Muscle layer of colon (tissue), 2 donors: ENCODE measurements at regions not wholly inside any gene's neighbourhood (a gene's known extent, or its start where the extent isn't known, plus 50 kb on each side); places are given as distances from the start of the nearest gene placed in this dataset.

Source experiments
- H3K27ac ChIP-seq: one replicate; pipeline ENCODE4 v1.7.0; 2013; ENCODE audit warnings: low read depth, mild to moderate bottlenecking, low read length, moderate library complexity
- H3K27me3 ChIP-seq, 2 donors: one replicate each; pipeline ENCODE4 v1.7.0; 2013; ENCODE audit warnings: low read length in 2 of 2, mild to moderate bottlenecking in 2 of 2; ENCODE audit not compliant: insufficient read depth in 2 of 2, control insufficient read depth in 1 of 2
- H3K36me3 ChIP-seq: one replicate; pipeline ENCODE4 v1.7.0; 2013; ENCODE audit warnings: mild to moderate bottlenecking, low read length; ENCODE audit not compliant: insufficient read depth
- H3K4me1 ChIP-seq: one replicate; pipeline ENCODE4 v1.7.0; 2013; ENCODE audit warnings: mild to moderate bottlenecking, low read length; ENCODE audit not compliant: insufficient read depth
- H3K4me3 ChIP-seq, 2 donors: one replicate each; pipeline ENCODE4 v1.7.0; 2013; ENCODE audit warnings: low read length in 2 of 2, low read depth in 1 of 2, mild to moderate bottlenecking in 1 of 2, moderate library complexity in 1 of 2
- H3K9ac ChIP-seq: one replicate; pipeline ENCODE4 v1.7.0; 2013; ENCODE audit warnings: low read length
- H3K9me3 ChIP-seq: one replicate; pipeline ENCODE4 v1.7.0; 2013; ENCODE audit warnings: mild to moderate bottlenecking, low read length
- donor health status: abdominal sarcoma.
- donor health status: Adenocarcinoma of cecum.

DNA sequence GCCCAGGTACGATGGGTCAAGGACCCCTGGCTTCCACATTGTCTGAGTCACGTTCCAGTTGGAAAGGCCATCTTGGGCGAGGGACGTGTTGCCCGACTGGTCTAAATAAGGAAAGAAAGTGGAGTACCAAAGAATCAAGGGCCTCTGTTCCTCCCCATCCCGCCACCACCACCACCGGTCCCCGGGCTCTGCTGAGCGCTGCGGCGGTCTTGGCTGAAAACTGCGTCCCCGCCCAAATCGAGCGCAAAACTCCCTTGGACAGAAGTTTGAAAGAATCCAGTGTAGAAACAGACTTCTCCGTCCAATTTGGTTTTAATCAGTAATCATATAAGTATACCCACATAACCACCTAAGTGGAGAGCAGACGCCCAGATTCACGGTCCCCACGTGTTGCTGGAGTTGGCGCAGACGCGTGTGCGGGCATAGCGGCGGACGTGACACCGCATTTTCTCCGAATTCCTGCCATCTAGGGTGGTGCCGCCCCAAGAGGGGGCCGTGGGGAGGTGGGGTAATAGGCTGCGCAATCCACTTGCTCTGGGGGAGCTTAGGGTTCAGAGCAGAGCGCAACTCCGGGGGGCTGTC, 243.8 kb upstream of the TOPAZ1 start:
- Histone ChIP-seq H3K9ac (no peak overlapping the region), H3K36me3 (no peaks in the 10 kb centered on the region), H3K4me1 (peaks cover 28% of the 10 kb centered on the region), H3K4me3 (peak overlapping the region in 1 of 2 donors; percentile 44), H3K27me3 (peaks cover 55 to 79% of the 10 kb centered on the region in 2 donors), H3K9me3 (no peaks in the 10 kb centered on the region), H3K27ac (no peak overlapping the region)

DNA sequence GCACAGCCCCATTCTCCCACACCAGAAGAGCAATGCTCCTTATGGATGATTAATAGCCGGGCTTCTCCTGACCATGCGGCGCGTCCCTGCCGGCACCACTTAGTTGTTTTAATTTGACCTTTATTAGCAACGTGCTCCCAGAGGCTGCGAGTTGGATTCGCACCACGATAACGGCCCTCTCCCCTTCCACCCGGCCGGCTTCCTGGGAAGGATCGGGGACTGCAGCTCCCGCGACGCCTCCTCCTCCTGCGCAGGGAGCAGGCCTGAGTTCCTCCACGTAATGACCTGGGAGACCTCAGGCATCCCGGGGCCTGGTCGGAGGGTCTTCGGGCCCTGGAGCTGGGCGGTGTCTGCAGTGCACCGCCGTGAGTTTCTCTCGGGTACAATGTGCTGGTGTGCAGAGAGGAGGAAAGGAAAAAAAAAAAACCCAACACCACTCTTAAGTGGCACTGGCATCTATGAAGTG, 243.3 kb upstream of the TOPAZ1 start:
- Histone ChIP-seq H3K4me3 (peak overlapping the region; percentile 44 to 56), H3K36me3 (no peaks in the 10 kb centered on the region), H3K9me3 (no peaks in the 10 kb centered on the region), H3K27ac (no peak overlapping the region), H3K27me3 (peaks cover 58 to 76% of the 10 kb centered on the region in 2 donors), H3K4me1 (peaks cover 28% of the 10 kb centered on the region), H3K9ac (no peak overlapping the region)

DNA sequence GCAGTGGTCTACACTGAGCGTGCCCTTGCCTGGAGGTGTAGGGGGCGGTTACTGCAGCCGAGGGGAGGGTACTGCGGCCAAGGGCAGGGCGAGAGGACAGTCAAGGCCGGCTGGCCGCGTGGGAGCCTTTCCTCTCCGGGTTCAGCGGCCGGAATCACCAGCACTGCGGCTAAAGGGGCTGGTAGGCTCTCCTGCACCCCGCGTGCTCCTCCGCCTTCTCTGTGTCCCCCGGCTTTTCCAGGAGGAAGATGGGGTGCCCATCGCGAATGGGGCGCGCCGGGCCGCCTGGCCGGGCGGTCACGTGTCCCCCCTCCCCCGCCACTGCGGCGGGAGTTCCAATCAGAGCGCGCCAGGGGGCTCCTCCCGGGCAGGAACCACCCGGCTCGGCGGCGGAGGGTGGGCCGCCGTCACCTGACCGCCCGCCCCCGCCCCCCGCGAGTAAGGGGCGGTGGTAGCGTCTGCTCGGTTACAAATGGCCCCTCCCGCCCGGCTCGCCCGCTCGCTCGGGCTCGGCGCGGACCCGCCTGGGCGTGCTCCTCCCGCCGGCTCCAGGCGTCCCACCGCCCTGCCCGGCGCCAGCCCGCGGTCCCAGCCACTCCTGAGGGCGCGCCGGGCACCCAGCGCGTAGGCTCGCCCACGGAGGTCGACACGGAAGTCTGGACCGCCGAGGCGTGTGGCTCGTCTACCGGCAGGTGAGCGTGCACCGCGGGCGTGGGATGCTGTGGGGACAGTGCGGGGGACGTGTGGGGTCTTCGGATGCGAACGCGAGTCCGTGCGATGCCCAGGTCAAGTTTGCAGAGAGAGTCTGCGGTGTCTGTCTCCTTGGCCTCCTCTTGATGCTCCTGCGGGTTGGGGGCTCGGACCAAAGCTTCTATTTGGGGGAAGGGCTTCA, 242.6 kb upstream of the TOPAZ1 start:
- no peaks in the 10 kb centered on the region for H3K9me3 ChIP-seq
- H3K27ac ChIP-seq: no peak overlapping the region
- peaks cover 52 to 72% of the 10 kb centered on the region in 2 donors for H3K27me3 ChIP-seq
- H3K36me3 ChIP-seq: no peaks in the 10 kb centered on the region
- H3K9ac ChIP-seq: no peak overlapping the region
- H3K4me1 ChIP-seq: peaks cover 28% of the 10 kb centered on the region
- H3K4me3 ChIP-seq: peak overlapping the region; percentile 44 to 56

DNA sequence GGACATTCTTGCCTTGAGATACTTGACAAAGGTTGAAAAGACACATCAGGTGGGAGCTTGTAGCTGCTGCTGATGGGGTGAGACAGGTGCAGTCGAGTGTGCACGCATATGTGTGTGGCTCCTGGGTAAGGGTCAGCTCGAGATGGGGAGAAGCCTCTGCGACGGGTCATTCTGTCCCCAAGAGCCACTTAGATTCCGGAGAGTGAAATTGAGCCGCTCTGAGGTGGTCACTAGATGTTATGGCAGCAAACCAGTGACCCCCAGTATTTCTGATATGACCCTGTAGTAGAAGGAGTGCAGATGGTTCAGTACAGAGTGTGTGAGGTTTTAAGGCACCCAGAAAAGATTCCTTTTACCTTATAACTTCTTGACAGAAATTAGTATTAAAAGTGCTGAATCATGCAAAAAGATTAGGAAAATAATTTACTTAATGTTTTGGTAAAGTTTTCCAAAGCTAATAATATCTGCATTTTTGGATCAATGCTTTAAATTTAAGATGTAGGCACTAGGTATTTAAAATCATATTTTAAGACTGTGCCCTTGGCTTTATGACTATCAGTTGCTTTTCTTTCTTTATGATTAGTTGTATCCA, 241.9 kb upstream of the TOPAZ1 start:
- H3K4me1 ChIP-seq: peaks cover 28% of the 10 kb centered on the region
- H3K9ac ChIP-seq: no peak overlapping the region
- H3K4me3 ChIP-seq: peak overlapping the region in 1 of 2 donors; percentile 44
- peaks cover 52 to 70% of the 10 kb centered on the region in 2 donors for H3K27me3 ChIP-seq
- H3K27ac ChIP-seq: no peak overlapping the region
- H3K9me3 ChIP-seq: no peaks in the 10 kb centered on the region
- no peaks in the 10 kb centered on the region for H3K36me3 ChIP-seq

DNA sequence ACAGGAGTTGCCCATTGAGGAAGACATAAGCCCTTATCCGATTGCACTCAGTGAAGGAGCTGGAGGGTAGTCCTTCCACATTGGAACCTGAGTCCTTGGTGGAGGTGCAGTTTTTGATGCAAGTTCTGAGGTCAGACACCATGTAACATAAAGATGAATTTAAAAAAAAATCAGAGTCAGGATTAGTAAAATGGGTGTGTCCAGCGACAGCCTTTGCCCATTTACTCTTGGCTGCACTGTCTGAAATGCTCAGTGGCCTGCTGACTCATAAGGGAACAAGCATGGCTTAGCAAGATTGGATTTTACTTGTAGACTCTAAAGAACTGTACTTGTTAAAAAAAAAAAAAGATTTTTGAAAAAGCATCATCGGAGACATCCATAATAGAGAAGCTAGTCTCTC, 241.1 kb upstream of the TOPAZ1 start:
- H3K9me3 ChIP-seq: no peaks in the 10 kb centered on the region
- no peaks in the 10 kb centered on the region for H3K36me3 ChIP-seq
- no peak overlapping the region for H3K4me3 ChIP-seq
- peaks cover 28% of the 10 kb centered on the region for H3K4me1 ChIP-seq
- H3K9ac ChIP-seq: no peak overlapping the region
- H3K27ac ChIP-seq: no peak overlapping the region
- peaks cover 53 to 66% of the 10 kb centered on the region in 2 donors for H3K27me3 ChIP-seq

DNA sequence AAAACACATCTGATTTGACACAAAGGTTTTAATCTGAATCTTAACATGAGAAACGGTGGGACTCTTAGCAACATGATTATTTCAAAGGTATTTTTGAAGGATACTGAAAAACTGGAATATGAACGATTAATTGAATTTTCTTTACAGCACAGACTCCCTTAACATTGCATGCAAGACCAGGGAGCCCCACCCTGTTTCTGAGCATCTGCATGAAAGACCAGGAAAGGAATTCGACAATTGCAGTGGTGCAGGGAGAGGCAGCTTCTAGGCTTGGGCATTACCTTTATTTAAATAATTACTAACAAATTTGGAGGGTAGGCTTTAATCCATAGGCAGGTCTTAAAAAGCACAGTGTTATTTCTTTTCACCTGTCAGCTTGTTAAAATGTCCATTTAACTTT, 240.6 kb upstream of the TOPAZ1 start:
- Histone ChIP-seq H3K9ac (no peak overlapping the region), H3K4me1 (peaks cover 26% of the 10 kb centered on the region), H3K4me3 (no peak overlapping the region), H3K27ac (no peak overlapping the region), H3K9me3 (no peaks in the 10 kb centered on the region), H3K36me3 (no peaks in the 10 kb centered on the region), H3K27me3 (peaks cover 52 to 61% of the 10 kb centered on the region in 2 donors)

DNA sequence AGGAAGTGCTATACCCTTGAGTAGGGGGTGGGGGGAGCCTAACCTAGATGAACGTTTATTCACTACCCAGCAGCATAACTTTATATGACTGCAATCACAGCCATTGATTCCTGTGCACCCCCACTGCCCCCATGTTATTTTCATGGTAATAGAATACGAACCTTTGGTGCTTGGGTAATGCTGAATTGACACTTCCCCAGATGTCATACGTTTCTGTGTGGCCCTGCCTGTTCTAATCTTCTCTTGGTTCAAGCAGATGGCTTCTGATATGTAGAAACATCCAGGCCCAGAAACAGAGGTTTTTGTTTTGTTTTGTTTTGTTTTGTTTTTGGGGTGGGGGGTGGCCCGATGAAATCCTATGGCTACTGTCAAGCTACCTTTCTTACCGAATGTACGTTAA, 237.9 kb upstream of the TOPAZ1 start:
- Histone ChIP-seq H3K4me3 (no peak overlapping the region), H3K27me3 (peaks cover 26 to 34% of the 10 kb centered on the region in 2 donors), H3K27ac (no peak overlapping the region)

DNA sequence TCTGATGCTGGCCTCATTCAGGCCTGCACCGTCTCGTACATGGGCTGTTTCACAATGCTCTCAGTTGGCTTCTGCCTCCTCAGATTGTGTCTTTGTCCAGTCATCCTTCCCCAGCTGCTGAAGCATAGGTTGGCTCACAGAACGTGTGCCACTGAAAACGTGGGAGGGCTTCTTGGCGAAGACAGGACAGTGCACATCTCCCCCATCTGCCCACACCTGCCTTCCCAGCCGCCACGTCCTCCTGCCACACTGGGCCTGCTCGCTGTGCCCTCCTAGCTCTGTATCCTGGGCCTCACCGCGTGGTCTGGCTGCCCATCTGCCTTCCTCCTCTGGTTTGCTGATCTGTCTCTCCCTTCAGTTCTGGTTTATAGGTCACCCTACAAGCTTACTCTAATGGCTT, 230.0 kb upstream of the TOPAZ1 start:
- Histone ChIP-seq H3K27me3 (peaks cover 0 to 4% of the 10 kb centered on the region in 2 donors), H3K4me1 (no peaks in the 10 kb centered on the region), H3K9ac (no peak overlapping the region), H3K4me3 (no peak overlapping the region), H3K27ac (no peak overlapping the region), H3K36me3 (no peaks in the 10 kb centered on the region), H3K9me3 (no peaks in the 10 kb centered on the region)

More for the DNA sequence above, 237.9 kb upstream of the TOPAZ1 start:
- Histone ChIP-seq H3K9ac (no peak overlapping the region), H3K4me1 (no peaks in the 10 kb centered on the region), H3K9me3 (no peaks in the 10 kb centered on the region), H3K36me3 (no peaks in the 10 kb centered on the region)

DNA sequence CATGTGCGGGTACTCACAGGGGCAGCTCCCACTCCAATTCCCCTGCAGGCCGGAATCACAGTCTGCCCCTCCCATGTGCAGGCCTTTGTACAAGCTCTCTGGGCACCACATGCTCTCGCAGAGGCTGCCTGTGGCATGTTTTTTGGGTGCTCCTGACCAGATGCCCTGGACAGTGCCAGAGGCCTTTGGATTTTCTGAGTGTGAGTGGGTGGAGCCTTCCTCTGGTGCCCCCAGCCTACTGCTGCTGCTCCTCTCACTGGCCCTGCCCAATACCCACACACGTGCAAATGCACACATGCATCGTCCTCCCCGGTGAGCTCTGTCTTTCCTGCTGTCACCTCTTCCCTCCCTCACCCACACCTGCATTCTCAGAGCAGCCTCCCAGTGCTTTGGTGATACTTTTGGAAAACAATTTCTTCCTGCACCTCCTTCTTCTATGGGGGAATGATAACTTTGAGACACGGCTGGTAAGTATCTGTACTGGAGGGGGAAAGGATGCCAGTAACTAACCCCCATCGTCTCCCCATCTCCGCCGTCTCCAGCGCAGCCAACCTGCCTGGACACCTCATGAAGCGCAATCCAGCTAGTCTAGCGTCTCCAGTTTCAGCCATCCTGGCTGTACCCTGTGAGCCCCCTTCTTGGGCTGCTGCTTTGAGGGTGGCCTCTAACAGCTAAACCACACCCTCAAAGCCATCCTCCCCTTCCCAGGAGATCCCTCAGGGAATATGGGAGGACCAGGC, 229.4 kb upstream of the TOPAZ1 start:
- Histone ChIP-seq H3K27me3 (peaks cover 0 to 4% of the 10 kb centered on the region in 2 donors), H3K9me3 (no peaks in the 10 kb centered on the region), H3K27ac (no peak overlapping the region), H3K36me3 (no peaks in the 10 kb centered on the region), H3K9ac (no peak overlapping the region), H3K4me1 (no peaks in the 10 kb centered on the region), H3K4me3 (no peak overlapping the region)

DNA sequence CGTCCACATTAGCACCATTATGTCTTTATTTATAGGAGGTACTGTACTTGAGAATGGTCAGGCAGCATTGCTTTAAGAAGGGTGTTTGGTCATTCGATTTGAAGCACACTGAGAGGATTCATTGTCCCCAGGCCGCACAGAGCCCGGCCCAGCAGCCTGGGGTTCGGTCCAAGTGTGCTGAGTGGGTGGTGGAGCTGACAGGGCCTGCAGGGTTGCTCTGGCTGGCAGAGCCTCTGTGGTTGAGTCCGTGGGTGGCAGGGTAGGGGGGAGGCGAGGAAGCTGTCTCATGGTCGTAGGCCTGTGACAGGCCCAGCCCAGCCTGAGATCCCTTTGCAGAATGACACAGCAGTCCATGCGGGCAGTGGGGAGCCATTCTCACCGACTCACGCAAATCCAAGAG, 227.7 kb upstream of the TOPAZ1 start:
- no peaks in the 10 kb centered on the region for H3K9me3 ChIP-seq
- no peaks in the 10 kb centered on the region for H3K36me3 ChIP-seq
- H3K27ac ChIP-seq: no peak overlapping the region
- no peaks in the 10 kb centered on the region for H3K4me1 ChIP-seq
- peaks cover 0 to 4% of the 10 kb centered on the region in 2 donors for H3K27me3 ChIP-seq
- H3K4me3 ChIP-seq: no peak overlapping the region
- no peak overlapping the region for H3K9ac ChIP-seq

DNA sequence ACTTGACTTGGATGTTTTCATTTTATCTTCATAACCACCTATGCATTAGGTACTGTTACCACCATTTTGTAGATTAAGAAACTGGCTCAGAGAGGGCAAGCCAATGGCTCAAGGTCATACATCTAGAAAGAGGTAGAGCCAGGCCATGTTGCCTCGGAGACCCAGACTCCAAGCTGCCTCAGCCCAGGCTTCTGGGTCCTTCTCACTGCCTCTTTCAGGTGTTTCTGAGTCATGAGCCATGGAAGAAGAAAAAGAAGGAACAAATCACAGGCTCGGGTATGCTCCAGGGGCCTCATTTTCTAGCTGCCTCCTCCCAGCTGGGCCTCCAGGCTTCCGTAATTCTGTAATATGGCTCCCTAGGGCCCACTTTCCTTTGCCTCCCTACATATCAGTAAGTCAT, 226.5 kb upstream of the TOPAZ1 start:
- peaks cover 0 to 4% of the 10 kb centered on the region in 2 donors for H3K27me3 ChIP-seq
- no peak overlapping the region for H3K27ac ChIP-seq
- no peaks in the 10 kb centered on the region for H3K4me1 ChIP-seq
- no peaks in the 10 kb centered on the region for H3K36me3 ChIP-seq
- no peaks in the 10 kb centered on the region for H3K9me3 ChIP-seq
- no peak overlapping the region for H3K9ac ChIP-seq
- no peak overlapping the region for H3K4me3 ChIP-seq
